ENCODE measurements at regions not wholly inside any gene's neighbourhood (a gene's known extent, or its start where the extent isn't known, plus 50 kb on each side); places are given as distances from the start of the nearest gene placed in this dataset.

DNA sequence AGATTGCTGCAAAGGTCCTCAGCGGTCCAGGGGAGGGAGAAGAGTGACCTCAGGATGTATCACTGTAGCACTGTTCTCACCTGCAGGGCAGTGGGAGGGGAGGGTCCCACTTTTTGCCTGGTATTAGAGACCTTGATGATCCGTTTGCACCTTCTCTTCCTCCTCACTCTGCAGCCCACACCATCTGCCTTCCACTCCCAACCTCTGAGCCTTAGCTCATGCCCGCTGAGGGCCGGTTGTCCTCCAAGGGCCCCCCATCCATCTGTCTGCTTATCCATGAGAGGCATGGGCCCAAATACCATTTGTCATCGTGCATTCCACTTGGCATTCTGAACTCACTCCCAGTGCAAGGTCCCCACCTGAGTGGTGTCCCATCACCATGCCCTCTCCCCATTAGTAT, 64.6 kb upstream of the PCBD1 start:
- TF ChIP-seq POLR2AphosphoS5 (IDR thresholded peaks at IDR 0.05; ENCODE audit: low read depth, low read length) (no peak), TAF1 (IDR thresholded peaks at IDR 0.05; ENCODE audit: borderline replicate concordance, insufficient read depth, low read length) (no peak), FOXP2 (optimal IDR thresholded peaks at IDR 0.05; ENCODE audit: borderline replicate concordance, extremely low read depth, extremely low read length, insufficient read depth) (no peak)
- TF ChIP-seq, protein P1, sequence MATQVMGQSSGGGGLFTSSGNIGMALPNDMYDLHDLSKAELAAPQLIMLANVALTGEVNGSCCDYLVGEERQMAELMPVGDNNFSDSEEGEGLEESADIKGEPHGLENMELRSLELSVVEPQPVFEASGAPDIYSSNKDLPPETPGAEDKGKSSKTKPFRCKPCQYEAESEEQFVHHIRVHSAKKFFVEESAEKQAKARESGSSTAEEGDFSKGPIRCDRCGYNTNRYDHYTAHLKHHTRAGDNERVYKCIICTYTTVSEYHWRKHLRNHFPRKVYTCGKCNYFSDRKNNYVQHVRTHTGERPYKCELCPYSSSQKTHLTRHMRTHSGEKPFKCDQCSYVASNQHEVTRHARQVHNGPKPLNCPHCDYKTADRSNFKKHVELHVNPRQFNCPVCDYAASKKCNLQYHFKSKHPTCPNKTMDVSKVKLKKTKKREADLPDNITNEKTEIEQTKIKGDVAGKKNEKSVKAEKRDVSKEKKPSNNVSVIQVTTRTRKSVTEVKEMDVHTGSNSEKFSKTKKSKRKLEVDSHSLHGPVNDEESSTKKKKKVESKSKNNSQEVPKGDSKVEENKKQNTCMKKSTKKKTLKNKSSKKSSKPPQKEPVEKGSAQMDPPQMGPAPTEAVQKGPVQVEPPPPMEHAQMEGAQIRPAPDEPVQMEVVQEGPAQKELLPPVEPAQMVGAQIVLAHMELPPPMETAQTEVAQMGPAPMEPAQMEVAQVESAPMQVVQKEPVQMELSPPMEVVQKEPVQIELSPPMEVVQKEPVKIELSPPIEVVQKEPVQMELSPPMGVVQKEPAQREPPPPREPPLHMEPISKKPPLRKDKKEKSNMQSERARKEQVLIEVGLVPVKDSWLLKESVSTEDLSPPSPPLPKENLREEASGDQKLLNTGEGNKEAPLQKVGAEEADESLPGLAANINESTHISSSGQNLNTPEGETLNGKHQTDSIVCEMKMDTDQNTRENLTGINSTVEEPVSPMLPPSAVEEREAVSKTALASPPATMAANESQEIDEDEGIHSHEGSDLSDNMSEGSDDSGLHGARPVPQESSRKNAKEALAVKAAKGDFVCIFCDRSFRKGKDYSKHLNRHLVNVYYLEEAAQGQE (IDR thresholded peaks at IDR 0.05; ENCODE audit: insufficient read depth in 1 of 2, low read depth in 2 of 2, low read length in 2 of 2), result no peak

DNA sequence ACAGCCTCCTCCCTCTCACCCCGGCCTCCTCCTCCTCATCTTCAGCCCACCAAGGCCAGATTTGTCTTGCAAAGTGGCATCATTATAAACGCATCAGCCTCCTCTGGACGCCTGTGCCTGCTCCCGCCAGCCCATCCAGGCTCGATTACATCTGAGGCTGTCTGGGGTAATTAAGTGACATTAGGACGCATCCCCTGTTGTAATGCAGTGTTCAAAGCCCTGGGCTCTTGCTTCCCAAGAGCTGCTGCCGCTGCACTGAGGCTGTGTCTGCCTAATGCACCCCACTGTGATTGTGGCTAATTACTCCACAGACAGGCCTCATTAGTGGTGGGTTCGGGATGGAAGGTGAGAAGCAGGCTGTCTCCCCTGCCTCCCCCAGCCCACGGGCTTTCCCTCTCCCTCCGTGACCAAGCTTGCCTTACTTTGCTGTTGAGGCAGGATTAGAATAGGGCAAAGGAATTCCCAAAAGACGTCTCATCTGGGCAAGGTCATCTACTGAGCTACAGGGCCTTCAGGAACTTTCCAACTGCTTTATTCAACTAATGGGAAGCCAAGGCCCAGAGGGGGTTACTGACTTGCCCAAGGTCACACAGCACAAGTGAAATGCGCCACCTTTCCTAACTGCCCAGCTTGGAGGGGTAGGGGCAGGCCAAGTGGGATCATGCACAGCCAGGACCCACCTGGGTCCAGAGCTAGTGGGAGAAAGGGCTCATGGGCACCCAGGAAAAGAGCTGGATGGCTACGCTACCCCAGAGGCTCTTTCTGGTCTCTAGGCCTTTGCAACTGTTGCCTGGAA, 66.2 kb upstream of the PCBD1 start:
- TF ChIP-seq SIN3A (IDR thresholded peaks at IDR 0.05; ENCODE audit: borderline replicate concordance, insufficient read depth, low read length) (no peak), TAF1 (IDR thresholded peaks at IDR 0.05; ENCODE audit: borderline replicate concordance, insufficient read depth, low read length) (no peak), POLR2AphosphoS5 (IDR thresholded peaks at IDR 0.05; ENCODE audit: low read depth, low read length) (no peak), FOXP2 (optimal IDR thresholded peaks at IDR 0.05; ENCODE audit: borderline replicate concordance, extremely low read depth, extremely low read length, insufficient read depth) (no peak)
- TF ChIP-seq, protein P1 (IDR thresholded peaks at IDR 0.05; ENCODE audit: insufficient read depth in 1 of 2, low read depth in 2 of 2, low read length in 2 of 2), result no peak

DNA sequence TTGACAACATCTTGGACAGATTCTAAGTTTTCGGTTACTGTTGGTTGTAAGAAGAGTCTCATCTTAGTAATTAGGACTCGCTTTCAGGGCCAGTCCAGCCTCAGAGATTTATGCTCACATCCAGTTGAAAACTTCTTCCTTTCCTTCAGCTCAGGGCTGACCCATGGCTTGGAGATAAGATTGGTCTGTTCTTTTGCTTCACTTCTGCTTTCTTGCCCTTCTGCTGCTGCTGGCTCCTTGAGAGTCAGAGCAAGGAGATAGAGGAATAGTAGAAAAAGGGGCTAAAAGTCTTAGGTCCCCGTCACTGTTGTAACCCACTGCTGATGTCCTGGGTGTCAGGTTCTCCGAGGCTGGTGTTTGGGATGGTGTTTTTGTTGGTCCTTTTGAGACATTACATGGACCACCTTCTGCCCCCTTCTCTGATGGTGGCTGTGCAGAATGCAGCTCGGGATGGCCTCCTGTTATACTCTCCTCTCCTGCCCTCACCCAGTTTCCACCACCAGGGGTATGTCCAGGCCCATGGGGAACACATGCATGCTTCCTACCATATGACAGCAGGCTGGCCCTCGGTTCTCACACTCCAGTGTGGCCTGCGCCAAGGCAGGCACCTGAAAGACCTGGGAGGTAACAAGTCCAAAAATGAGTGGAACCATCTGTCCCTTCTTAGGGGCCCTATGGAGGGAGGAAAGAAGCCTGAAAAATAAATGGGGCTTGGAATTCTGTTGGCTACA, 67.8 kb upstream of the PCBD1 start:
- TF ChIP-seq TAF1 (IDR thresholded peaks at IDR 0.05; ENCODE audit: borderline replicate concordance, insufficient read depth, low read length), result no peak
- no peak for TF ChIP-seq POLR2AphosphoS5 (IDR thresholded peaks at IDR 0.05; ENCODE audit: low read depth, low read length)
- TF ChIP-seq, protein P1 (IDR thresholded peaks at IDR 0.05; ENCODE audit: insufficient read depth in 1 of 2, low read depth in 2 of 2, low read length in 2 of 2), result no peak
- TF ChIP-seq SIN3A (IDR thresholded peaks at IDR 0.05; ENCODE audit: borderline replicate concordance, insufficient read depth, low read length), result no peak
- no peak for TF ChIP-seq FOXP2 (optimal IDR thresholded peaks at IDR 0.05; ENCODE audit: borderline replicate concordance, extremely low read depth, extremely low read length, insufficient read depth)

DNA sequence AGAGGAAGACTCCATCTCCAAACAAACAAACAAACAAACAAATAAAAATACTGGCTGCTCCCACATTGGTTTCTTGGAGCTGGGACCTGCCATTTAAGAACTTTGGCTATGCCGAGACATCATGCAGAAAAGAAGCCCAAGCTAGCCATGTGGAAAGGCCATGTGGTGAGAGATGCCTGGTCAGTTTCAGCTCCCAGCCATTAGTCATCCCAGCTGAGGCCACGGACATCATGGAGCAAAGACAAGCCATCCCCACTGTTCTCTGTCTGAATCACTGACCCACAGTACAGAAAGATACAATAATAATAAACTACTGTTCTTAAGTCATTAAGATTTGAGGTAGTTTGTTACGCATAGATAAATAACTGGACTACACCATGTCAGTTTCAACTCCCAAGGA, 70.0 kb upstream of the PCBD1 start:
- TF ChIP-seq FOXP2 (optimal IDR thresholded peaks at IDR 0.05; ENCODE audit: borderline replicate concordance, extremely low read depth, extremely low read length, insufficient read depth), result no peak
- TF ChIP-seq, protein P1 (IDR thresholded peaks at IDR 0.05; ENCODE audit: insufficient read depth in 1 of 2, low read depth in 2 of 2, low read length in 2 of 2), result no peak
- TF ChIP-seq SIN3A (IDR thresholded peaks at IDR 0.05; ENCODE audit: borderline replicate concordance, insufficient read depth, low read length), result no peak
- no peak for TF ChIP-seq TAF1 (IDR thresholded peaks at IDR 0.05; ENCODE audit: borderline replicate concordance, insufficient read depth, low read length)
- no peak for TF ChIP-seq POLR2AphosphoS5 (IDR thresholded peaks at IDR 0.05; ENCODE audit: low read depth, low read length)

Data from PFSK-1 (cell line).